ENCODE measurements at regions not wholly inside any gene's neighbourhood (a gene's known extent, or its start where the extent isn't known, plus 50 kb on each side); places are given as distances from the start of the nearest gene placed in this dataset.
A peak's percentile ranks its signal among the peaks of the same experiment; 100 is the strongest.

- Mint-ChIP-seq H3K4me1 (ENCODE audit: low read depth) (peaks cover 14% of the 10 kb centered on the region), H3K9me3 (peaks cover 4% of the 10 kb centered on the region), H3K27ac (no peak overlapping the region), H3K27me3 (ENCODE audit: low read depth) (peaks cover 2% of the 10 kb centered on the region), H3K36me3 (ENCODE audit: low read depth) (no peaks in the 10 kb centered on the region), H3K4me3 (no peak overlapping the region)
- DNase-seq (ENCODE audit: low spot score) = no peak
These were observed 59.5 kb upstream of the POU1F1 start for GRCh38 chr3:87335931-87336330.

- H3K27me3 Mint-ChIP-seq (ENCODE audit: low read depth) = peaks cover 4% of the 10 kb centered on the region
- DNase-seq (ENCODE audit: low spot score) = peak; percentile 71
- peak overlapping the region; percentile 27 for H3K4me3 Mint-ChIP-seq
- H3K36me3 Mint-ChIP-seq (ENCODE audit: low read depth) = no peaks in the 10 kb centered on the region
- peak overlapping the region; percentile 27 for H3K27ac Mint-ChIP-seq
- H3K9me3 Mint-ChIP-seq = no peaks in the 10 kb centered on the region
- peaks cover 14% of the 10 kb centered on the region for H3K4me1 Mint-ChIP-seq (ENCODE audit: low read depth)
These were observed 57.1 kb upstream of the POU1F1 start for GRCh38 chr3:87333393-87333892.

- Mint-ChIP-seq H3K4me1 (ENCODE audit: low read depth) (peaks cover 14% of the 10 kb centered on the region), H3K9me3 (no peaks in the 10 kb centered on the region), H3K36me3 (ENCODE audit: low read depth) (no peaks in the 10 kb centered on the region), H3K4me3 (no peak overlapping the region), H3K27me3 (ENCODE audit: low read depth) (peaks cover 3% of the 10 kb centered on the region), H3K27ac (no peak overlapping the region)
- no peak for DNase-seq (ENCODE audit: low spot score)
These were observed 56.4 kb upstream of the POU1F1 start for GRCh38 chr3:87332789-87333188.

- Mint-ChIP-seq H3K4me1 (ENCODE audit: low read depth) (peaks cover 14% of the 10 kb centered on the region), H3K9me3 (no peaks in the 10 kb centered on the region), H3K36me3 (ENCODE audit: low read depth) (no peaks in the 10 kb centered on the region), H3K27ac (no peak overlapping the region), H3K4me3 (no peak overlapping the region), H3K27me3 (ENCODE audit: low read depth) (peaks cover 9% of the 10 kb centered on the region)
- DNase-seq (ENCODE audit: low spot score) = no peak
These were observed 52.7 kb upstream of the POU1F1 start for GRCh38 chr3:87329065-87329464.
